Mesothelial cell of epicardium (in vitro differentiated cells): ENCODE measurements at regions not wholly inside any gene's neighbourhood (a gene's known extent, or its start where the extent isn't known, plus 50 kb on each side); places are given as distances from the start of the nearest gene placed in this dataset.

Experiments
- DNase-seq, 2 experiments: peaks; one replicate each; pipeline ENCODE4 v3.0.0; 2021; ENCODE audit warnings: low spot score in 2 of 2; ENCODE audit not compliant: unreplicated experiment in 2 of 2
- H3K27ac Mint-ChIP-seq: 2 replicates; pipeline ENCODE4 v1.8.0; 2021; ENCODE audit warnings: mixed read lengths
- H3K27me3 Mint-ChIP-seq: 2 replicates; pipeline ENCODE4 v1.8.0; 2021; ENCODE audit warnings: low read depth, mixed read lengths
- H3K36me3 Mint-ChIP-seq: 2 replicates; pipeline ENCODE4 v1.8.0; 2021; ENCODE audit warnings: mixed read lengths
- H3K4me1 Mint-ChIP-seq: 2 replicates; pipeline ENCODE4 v1.8.0; 2021; ENCODE audit warnings: mixed read lengths
- H3K4me3 Mint-ChIP-seq: 2 replicates; pipeline ENCODE4 v1.8.0; 2021; ENCODE audit warnings: mild to moderate bottlenecking, moderate library complexity, mixed read lengths
- H3K9me3 Mint-ChIP-seq: 2 replicates; pipeline ENCODE4 v1.8.0; 2021; ENCODE audit warnings: mixed read lengths
- CTCF ChIP-seq: fragments of 200-600 bp; sonication (generic); IDR thresholded peaks from one replicate; pipeline ENCODE4 v1.5.0; 2021; ENCODE audit warnings: antibody characterized with exemption; ENCODE audit not compliant: unreplicated experiment

- Mint-ChIP-seq H3K27ac (no peak overlapping the region), H3K9me3 (peaks cover 14% of the 10 kb centered on the region), H3K4me3 (no peak overlapping the region), H3K36me3 (peaks cover 3% of the 10 kb centered on the region), H3K4me1 (no peaks in the 10 kb centered on the region), H3K27me3 (no peaks in the 10 kb centered on the region)
- DNase-seq, result no peak
- TF ChIP-seq CTCF, result no peak
These were observed 234.8 kb upstream of the WWC1 start for GRCh38 chr5:168056499-168057182.

- TF ChIP-seq CTCF, result no peak
- H3K27ac Mint-ChIP-seq, result no peak overlapping the region
- no peaks in the 10 kb centered on the region for H3K4me1 Mint-ChIP-seq
- no peaks in the 10 kb centered on the region for H3K27me3 Mint-ChIP-seq
- DNase-seq, result no peak
- no peak overlapping the region for H3K4me3 Mint-ChIP-seq
- H3K36me3 Mint-ChIP-seq, result peaks cover 3% of the 10 kb centered on the region
- peaks cover 14% of the 10 kb centered on the region for H3K9me3 Mint-ChIP-seq
These were observed 233.5 kb upstream of the WWC1 start for GRCh38 chr5:168057905-168058304.

GRCh38 chr5:168059131-168059530 is 232.3 kb upstream of the WWC1 start:
- Mint-ChIP-seq H3K9me3 (peaks cover 14% of the 10 kb centered on the region), H3K4me3 (no peak overlapping the region), H3K4me1 (no peaks in the 10 kb centered on the region), H3K36me3 (peaks cover 3% of the 10 kb centered on the region), H3K27ac (no peak overlapping the region), H3K27me3 (no peaks in the 10 kb centered on the region)
- DNase-seq, result no peak
- TF ChIP-seq CTCF, result no peak

GRCh38 chr5:168062239-168062638 is 229.2 kb upstream of the WWC1 start:
- no peaks in the 10 kb centered on the region for H3K27me3 Mint-ChIP-seq
- no peak for TF ChIP-seq CTCF
- H3K4me1 Mint-ChIP-seq, result no peaks in the 10 kb centered on the region
- H3K36me3 Mint-ChIP-seq, result peaks cover 3% of the 10 kb centered on the region
- no peak for DNase-seq
- no peak overlapping the region for H3K4me3 Mint-ChIP-seq
- H3K27ac Mint-ChIP-seq, result no peak overlapping the region
- H3K9me3 Mint-ChIP-seq, result peaks cover 12% of the 10 kb centered on the region

GRCh38 chr5:168064457-168064856 is 227.0 kb upstream of the WWC1 start:
- no peaks in the 10 kb centered on the region for H3K36me3 Mint-ChIP-seq
- no peaks in the 10 kb centered on the region for H3K4me1 Mint-ChIP-seq
- DNase-seq, result no peak
- H3K27me3 Mint-ChIP-seq, result peaks cover 1% of the 10 kb centered on the region
- no peaks in the 10 kb centered on the region for H3K9me3 Mint-ChIP-seq
- no peak overlapping the region for H3K4me3 Mint-ChIP-seq
- no peak overlapping the region for H3K27ac Mint-ChIP-seq
- TF ChIP-seq CTCF, result no peak
